Posterior vena cava (tissue), 2 donors: ENCODE measurements at regions not wholly inside any gene's neighbourhood (a gene's known extent, or its start where the extent isn't known, plus 50 kb on each side); places are given as distances from the start of the nearest gene placed in this dataset.
"Not testable (repeated sequence)": the region's sequence is repeated elsewhere in the genome, so short reads cannot be mapped to it uniquely, and the experiment has no call there.

Experiments used
- DNase-seq: peaks from one replicate; pipeline ENCODE4 v3.0.0-alpha.2; 2020; ENCODE audit warnings: low spot score
- intact Hi-C, 2 donors: fragments of 100-400 bp; cut with DNase I; formaldehyde crosslinking; loops; one replicate each; pipeline versions ENCODE4 v1.14.1 to v1.14.2; 2022 to 2023
- donor health status: DM: yes; HTN: yes; CAD: no.
- donor health status: DM: yes; HTN: yes; CAD: no.

DNA sequence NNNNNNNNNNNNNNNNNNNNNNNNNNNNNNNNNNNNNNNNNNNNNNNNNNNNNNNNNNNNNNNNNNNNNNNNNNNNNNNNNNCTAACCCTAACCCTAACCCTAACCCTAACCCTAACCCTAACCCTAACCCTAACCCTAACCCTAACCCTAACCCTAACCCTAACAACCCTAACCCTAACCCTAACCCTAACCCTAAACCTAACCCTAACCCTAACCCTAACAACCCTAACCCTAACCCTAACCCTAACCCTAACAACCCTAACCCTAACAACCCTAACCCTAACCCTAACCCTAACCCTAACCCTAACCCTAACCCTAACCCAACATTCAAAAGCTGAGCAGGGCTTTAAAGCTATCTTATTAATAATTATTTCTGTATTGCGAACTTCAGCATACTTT is 182.5 kb upstream of the FAM20C start:
- DNase-seq, intact Hi-C loops: not testable (repeated sequence)

DNA sequence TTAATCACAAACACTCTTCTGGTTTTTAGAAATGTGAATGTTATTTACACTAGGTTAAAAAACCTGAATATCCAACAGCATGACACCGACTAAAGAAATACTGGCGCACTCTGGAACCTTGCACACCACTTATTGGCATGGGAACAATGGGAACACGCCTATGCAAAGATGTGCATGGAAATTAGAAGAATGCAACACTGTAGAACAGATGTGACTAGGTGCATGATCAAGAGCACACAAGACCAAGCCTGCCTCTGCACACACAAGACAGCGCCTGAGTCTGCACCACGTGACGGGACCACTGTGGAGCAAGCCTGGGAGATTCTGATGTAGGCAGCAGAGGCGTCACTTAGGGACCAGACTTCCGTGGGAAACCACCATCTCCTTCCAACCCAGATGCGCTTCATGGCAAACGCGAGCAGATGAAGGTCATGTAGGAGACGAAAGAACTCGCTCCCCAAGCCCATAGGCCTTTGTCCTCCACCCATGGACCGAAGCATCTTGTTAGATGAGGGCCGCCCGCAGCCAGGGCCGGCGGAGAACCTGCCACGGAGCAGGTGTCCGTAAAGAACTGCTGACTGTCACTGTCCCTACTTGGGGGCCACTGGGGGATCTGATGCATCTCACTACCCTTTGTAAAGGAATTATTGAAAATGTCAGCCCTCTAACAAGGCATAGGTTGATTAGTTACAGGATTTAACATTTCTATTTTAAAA is 159.6 kb upstream of the FAM20C start:
- intact Hi-C loops, DNase-seq: not testable (repeated sequence)

- DNase-seq, intact Hi-C loops: not testable (repeated sequence)
These were observed 157.2 kb upstream of the FAM20C start for GRCh38 chr7:35121-35541.

DNA sequence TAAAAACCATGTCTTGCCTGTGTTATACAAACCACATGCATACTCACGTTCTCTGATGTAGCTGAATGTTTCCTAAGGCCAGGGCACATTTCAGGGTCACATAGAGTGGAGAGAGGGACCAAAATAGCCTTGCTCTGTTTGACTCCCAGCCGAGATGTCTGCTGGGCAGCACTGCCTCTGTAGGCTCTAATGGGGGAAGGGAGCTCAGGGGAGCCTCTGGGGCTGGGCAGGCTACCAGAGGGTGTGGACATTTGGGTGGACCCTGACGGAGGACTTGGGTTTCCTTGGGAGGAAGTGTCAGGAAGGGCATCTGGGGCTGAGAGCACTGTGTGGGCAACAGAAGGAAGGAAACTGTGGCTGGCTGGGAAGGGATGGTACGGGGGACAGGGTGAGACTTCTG is 155.8 kb upstream of the FAM20C start:
- intact Hi-C loops, DNase-seq: not testable (repeated sequence)

DNA sequence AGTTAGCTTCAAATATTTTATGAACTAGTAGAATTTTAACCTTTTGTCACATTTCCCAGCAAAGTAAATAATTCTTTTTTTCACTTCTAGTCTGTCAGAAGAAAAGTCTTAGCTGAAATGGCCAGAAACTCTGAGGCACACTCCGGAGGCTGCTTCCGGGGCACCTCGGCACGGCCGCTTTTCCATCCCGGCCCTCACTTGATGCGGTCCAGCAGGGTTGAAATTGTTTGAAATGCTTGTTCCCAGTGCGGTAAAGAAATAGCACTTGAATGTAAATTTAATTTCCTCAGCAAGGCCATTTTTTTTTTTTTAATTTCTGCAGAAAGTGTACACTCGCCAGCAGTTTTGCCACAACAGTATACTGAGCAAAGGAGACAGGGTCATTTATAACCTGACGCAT is 154.7 kb upstream of the FAM20C start:
- intact Hi-C loops, DNase-seq: not testable (repeated sequence)

GRCh38 chr7:38444-38843 is 153.9 kb upstream of the FAM20C start:
- intact Hi-C loops, DNase-seq: not testable (repeated sequence)

- peak; percentile 38 for DNase-seq
- intact Hi-C loops, result not testable (repeated sequence)
These were observed 152.2 kb upstream of the FAM20C start for GRCh38 chr7:39984-40740.

DNA sequence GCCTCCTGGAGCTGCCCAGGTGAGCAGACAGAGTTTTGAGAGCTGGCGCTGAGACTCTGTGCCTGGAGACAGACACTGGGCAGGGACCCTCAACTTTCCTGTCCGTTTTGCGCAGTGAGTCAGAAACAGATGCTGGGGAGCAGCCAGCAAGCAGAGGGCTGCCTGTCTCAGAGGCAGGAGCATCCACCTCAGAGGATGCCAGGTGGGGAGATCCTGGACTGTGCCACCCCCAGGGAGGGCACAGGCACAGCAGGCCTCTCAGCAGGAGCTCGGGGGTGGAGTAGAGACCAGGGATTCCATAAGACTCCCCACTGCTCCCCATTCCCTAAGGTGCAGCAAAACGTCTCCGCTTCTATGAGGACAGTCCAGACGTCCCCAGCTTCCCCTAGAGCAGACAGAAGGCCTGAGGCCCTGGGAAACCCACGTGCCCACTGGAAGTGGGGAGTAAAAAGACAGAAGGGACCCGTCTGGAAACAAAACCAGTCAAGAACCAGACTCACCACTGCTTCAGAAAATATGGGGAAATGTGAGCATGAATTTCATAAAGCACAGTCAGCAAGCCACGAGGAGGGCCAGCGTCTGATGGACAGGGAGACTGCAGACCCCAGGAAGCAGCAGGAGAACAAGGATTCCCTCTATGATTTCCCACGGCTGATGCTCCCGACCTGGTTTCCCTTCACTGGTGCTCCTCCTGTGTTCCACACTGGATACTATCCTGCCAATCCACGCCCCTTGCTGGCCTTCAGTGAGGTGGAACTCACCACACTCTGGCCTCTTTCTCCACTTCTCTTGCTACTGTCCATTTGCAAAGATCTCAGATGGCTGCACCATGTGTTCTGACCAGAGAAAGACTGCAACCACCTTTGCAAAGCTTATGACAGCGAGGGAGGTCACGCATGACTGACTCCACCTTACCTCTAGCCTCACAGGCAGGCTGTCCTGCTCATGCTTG is 151.3 kb upstream of the FAM20C start:
- DNase-seq, result peak; percentile 61
- intact Hi-C loops, result no loop called here

GRCh38 chr7:41917-42565 is 150.3 kb upstream of the FAM20C start:
- peak; percentile 35 for DNase-seq
- intact Hi-C loops, result no loop called here

DNA sequence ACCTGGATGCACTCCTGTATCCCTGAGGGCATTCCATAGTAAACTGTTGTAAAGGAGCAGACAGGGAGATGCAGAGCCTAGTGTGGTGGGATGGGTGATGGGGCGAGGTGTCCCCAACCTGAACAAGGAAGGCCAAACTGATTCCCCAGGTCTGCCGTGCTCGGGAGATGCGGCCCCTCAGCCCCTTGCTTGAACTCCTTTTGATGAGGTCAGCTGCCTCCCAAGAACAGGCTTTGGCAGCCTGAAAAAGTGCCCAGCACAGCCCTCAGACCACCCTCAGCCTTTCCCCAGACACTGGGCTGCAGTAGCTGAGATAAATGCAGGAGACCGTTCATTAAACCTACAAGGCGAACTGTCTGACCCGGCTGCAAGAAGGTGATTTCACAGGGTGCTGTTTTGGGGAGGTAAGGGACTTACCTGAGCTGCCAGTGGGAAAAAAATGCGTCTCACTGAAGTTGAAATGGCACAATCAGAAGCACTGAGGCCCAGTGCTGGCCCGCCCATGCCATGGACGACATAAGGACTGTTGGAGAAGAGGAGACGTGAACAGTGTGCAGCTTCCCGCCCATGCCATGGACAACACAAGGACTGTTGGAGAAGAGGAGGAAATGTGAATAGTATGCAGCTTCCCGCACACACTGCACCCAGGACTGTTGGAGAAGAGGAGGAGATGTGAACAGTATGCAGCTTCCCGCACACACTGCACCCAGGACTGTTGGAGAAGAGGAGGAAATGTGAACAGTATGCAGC is 148.4 kb upstream of the FAM20C start:
- peak; percentile 62 for DNase-seq
- intact Hi-C loops, result no loop called here

GRCh38 chr7:44541-44896 is 147.9 kb upstream of the FAM20C start:
- peak; percentile 61 for DNase-seq
- intact Hi-C loops, result no loop called here

GRCh38 chr7:45106-46090 is 147.0 kb upstream of the FAM20C start:
- intact Hi-C loops, result no loop called here
- peak; percentile 44 for DNase-seq

- DNase-seq, result peak; percentile 40
These were observed 146.1 kb upstream of the FAM20C start for GRCh38 chr7:46123-46829.

DNA sequence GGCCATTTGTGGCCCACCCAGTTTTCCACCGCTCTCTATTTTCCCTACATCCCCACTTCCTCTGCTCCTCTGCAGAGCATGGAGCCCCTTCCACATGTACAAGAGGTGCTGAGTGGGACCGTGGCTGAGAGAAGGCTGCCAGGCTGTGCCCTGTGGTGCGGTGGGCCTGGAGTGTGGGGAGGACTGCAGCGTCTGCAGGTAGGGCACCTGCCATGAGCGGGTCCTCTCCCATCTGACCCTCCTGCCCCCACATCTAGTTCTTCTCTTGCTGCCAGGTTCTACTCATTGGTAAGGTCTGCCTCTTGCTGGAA is 145.6 kb upstream of the FAM20C start:
- intact Hi-C loops, result no loop called here
- peak; percentile 55 for DNase-seq

More at GRCh38 chr7:46123-46829, 146.1 kb upstream of the FAM20C start:
- intact Hi-C loops, result no loop called here

- peak; percentile 36 for DNase-seq
These were observed 140.8 kb upstream of the FAM20C start for GRCh38 chr7:51456-52068.

GRCh38 chr7:52100-52499 is 140.3 kb upstream of the FAM20C start:
- DNase-seq, result no peak
- intact Hi-C loops, result no loop called here

More at GRCh38 chr7:51456-52068, 140.8 kb upstream of the FAM20C start:
- intact Hi-C loops, result no loop called here
